HepG2 (cell line): ENCODE measurements at regions not wholly inside any gene's neighbourhood (a gene's known extent, or its start where the extent isn't known, plus 50 kb on each side); places are given as distances from the start of the nearest gene placed in this dataset.

ENCODE experiments used
- ATAC-seq: fragments of 200-7000 bp; cut with Tn5 transposase; 3 replicates; pipeline ENCODE4 v1.9.1; 2020; ENCODE audit warnings: mild to moderate bottlenecking, moderate library complexity
- BruUV-seq: library from RNA; stranded (reverse); fragments of 400-500 nt; replicated peaks from 2 replicates; lab custom pipeline; 2021; lab: Mats Ljungman, UMichigan
- CTCF ChIA-PET: fragments of 300-600 bp; formaldehyde crosslinking; extraction: SDS; loops from one replicate; lab custom pipeline; 2021; ENCODE audit warnings: low total read pairs, inconsistent platforms, low intra/inter-chr PET ratio; lab: Yijun Ruan, JAX
- POLR2A ChIA-PET: fragments of 350-600 bp; sonication (Branson Sonifier 250); formaldehyde crosslinking; loops from one replicate; lab custom pipeline; 2020; ENCODE audit warnings: antibody characterized with exemption, inconsistent platforms; lab: Yijun Ruan, JAX
- DNase-seq: peaks from one replicate; pipeline ENCODE4 v3.0.0-alpha.2; 2015; ENCODE audit warnings: low spot score
- FAIRE-seq: peaks from 3 replicates; lab custom pipeline; 2011; peaks lifted over from hg19 to GRCh38; lab: Jason Lieb, UNC
- H2AFZ ChIP-seq: one replicate; pipeline ENCODE4 v1.6.1; 2011; ENCODE audit warnings: low read length, inconsistent platforms
- H3K27ac ChIP-seq: fragments of 300-600 bp; 3 replicates; pipeline ENCODE4 v1.8.0; 2011; ENCODE audit warnings: mixed run types, mild to moderate bottlenecking, mixed read lengths, low read length, inconsistent platforms; ENCODE audit not compliant: insufficient read depth; ENCODE audit errors: extremely low read length
- H3K27me3 ChIP-seq, 2 experiments: fragments of 200-600 bp in 1 of 2; 2 replicates in 1 of 2; 3 replicates in 1 of 2; pipeline versions ENCODE4 v1.6.0 to v1.8.0; 2011; ENCODE audit warnings: low read length in 2 of 2, mild to moderate bottlenecking in 2 of 2, moderate library complexity in 2 of 2, inconsistent platforms in 1 of 2; ENCODE audit not compliant: insufficient read depth in 2 of 2, control insufficient read depth in 1 of 2
- H3K36me3 ChIP-seq, 2 experiments: fragments of 200-600 bp in 1 of 2; replicated peaks in 1 of 2; 2 replicates in 1 of 2; 3 replicates in 1 of 2; pipeline versions ENCODE4 v1.5.1 to v1.8.0; 2011; ENCODE audit warnings: low read length in 2 of 2, inconsistent platforms in 1 of 2; ENCODE audit not compliant: insufficient read depth in 2 of 2, control insufficient read depth in 1 of 2
- H3K4me1 ChIP-seq: 2 replicates; pipeline ENCODE4 v1.5.1; 2012; ENCODE audit warnings: low read length, inconsistent platforms; ENCODE audit not compliant: insufficient read depth
- H3K4me2 ChIP-seq: 2 replicates; pipeline ENCODE4 v1.6.0; 2011; ENCODE audit warnings: low read depth, low read length, inconsistent platforms
- H3K4me3 ChIP-seq, 3 experiments: fragments of 200-600 bp in 1 of 3; sonication (generic), shearing (Covaris generic) in 1 of 3; replicated peaks in 1 of 3; 2 replicates each; pipeline ENCODE4 v1.5.1; 2011 to 2016; ENCODE audit warnings: low read length in 3 of 3, inconsistent platforms in 2 of 3, low read depth in 2 of 3, mild to moderate bottlenecking in 2 of 3, control low read depth in 1 of 3, mixed read lengths in 1 of 3; ENCODE audit not compliant: insufficient read depth in 1 of 3
- H3K79me2 ChIP-seq: one replicate; pipeline ENCODE4 v1.6.1; 2011; ENCODE audit warnings: low read length, inconsistent platforms; ENCODE audit not compliant: insufficient read depth
- H3K9ac ChIP-seq: 2 replicates; pipeline ENCODE4 v1.6.0; 2011; ENCODE audit warnings: mild to moderate bottlenecking, low read depth, low read length, inconsistent platforms; ENCODE audit not compliant: insufficient read depth
- H3K9me3 ChIP-seq: 2 replicates; pipeline ENCODE4 v1.5.1; 2012; ENCODE audit warnings: mild to moderate bottlenecking, low read length
- H4K20me1 ChIP-seq: 2 replicates; pipeline ENCODE4 v1.6.0; 2011; ENCODE audit warnings: inconsistent platforms, mild to moderate bottlenecking, low read length, moderate library complexity; ENCODE audit not compliant: insufficient read depth
- CENPT ChIP-seq: sonication (generic); formaldehyde crosslinking; IDR thresholded peaks from 2 replicates; pipeline ENCODE4 v1.8.0; 2022; ENCODE audit warnings: low read depth, mild to moderate bottlenecking, moderate library complexity, missing genetic modification reagents
- FOXA1 ChIP-seq, 2 experiments: fragments of 450-650 bp in 1 of 2; sonication (generic) in 1 of 2; formaldehyde crosslinking in 1 of 2; IDR thresholded peaks; 2 replicates each; pipeline versions ENCODE4 v1.4.0 to v1.6.1; 2016 to 2020; ENCODE audit warnings: missing genetic modification reagents in 1 of 2
- MAFK ChIP-seq, 2 experiments: IDR thresholded peaks in 1 of 2; conservative IDR thresholded peaks in 1 of 2; 2 replicates each; pipeline ENCODE4 v1.6.1; 2011; ENCODE audit warnings: improper control_type of control experiment in 2 of 2, low read length in 2 of 2
- NCOA2 ChIP-seq: sonication (generic); formaldehyde crosslinking; IDR thresholded peaks from 2 replicates; pipeline ENCODE4 v1.8.0; 2022; ENCODE audit warnings: inconsistent platforms
- XBP1 ChIP-seq: sonication (generic); formaldehyde crosslinking; IDR thresholded peaks from 2 replicates; pipeline ENCODE4 v1.5.0; 2020; ENCODE audit warnings: missing genetic modification reagents
- ZNF44 ChIP-seq: sonication (generic); formaldehyde crosslinking; IDR thresholded peaks from 2 replicates; pipeline ENCODE4 v1.5.1; 2020; ENCODE audit warnings: mild to moderate bottlenecking, missing genetic modification reagents
- ZNF615 ChIP-seq: sonication (generic); formaldehyde crosslinking; IDR thresholded peaks from 2 replicates; pipeline ENCODE4 v1.5.0; 2020; ENCODE audit warnings: mild to moderate bottlenecking, missing genetic modification reagents, borderline replicate concordance
- ZNF670 ChIP-seq: sonication (generic); formaldehyde crosslinking; IDR thresholded peaks from 2 replicates; pipeline ENCODE4 v1.8.0; 2022; ENCODE audit warnings: mild to moderate bottlenecking, missing genetic modification reagents, borderline replicate concordance
- ZNF781 ChIP-seq: sonication (generic); formaldehyde crosslinking; IDR thresholded peaks from 2 replicates; pipeline ENCODE4 v1.5.1; 2020; ENCODE audit warnings: borderline replicate concordance, mild to moderate bottlenecking, missing genetic modification reagents; ENCODE audit errors: not compliant biosample characterization
- WGBS: methylation state at CpG from one replicate; pipeline ENCODE4 v1.1.6; 2017; ENCODE audit warnings: low lambda C conversion rate; 5-methylcytosine and 5-hydroxymethylcytosine counted together
- in situ Hi-C: cut with HindIII; loops from 2 replicates; pipeline ENCODE4 v1.10.0; 2017; ENCODE audit warnings: low pct_unique_long_range_greater_than_20kb; ENCODE audit not compliant: extremely low pct_ligation_motif_present
- intact Hi-C: fragments of 100-400 bp; cut with micrococcal nuclease; formaldehyde crosslinking; loops from one replicate; pipeline ENCODE4 v1.10.0; 2022; ENCODE audit not compliant: unreplicated experiment
- TF ChIP-seq, protein P1 (sequence below): sonication (generic); formaldehyde crosslinking; IDR thresholded peaks from 2 replicates; pipeline ENCODE4 v1.5.1; 2020; ENCODE audit warnings: missing genetic modification reagents, mild to moderate bottlenecking, borderline replicate concordance
- TF ChIP-seq, protein P2 (sequence below): sonication (generic); formaldehyde crosslinking; IDR thresholded peaks from 2 replicates; pipeline ENCODE4 v1.5.1; 2020; ENCODE audit warnings: missing genetic modification reagents, mild to moderate bottlenecking, borderline replicate concordance

DNA sequence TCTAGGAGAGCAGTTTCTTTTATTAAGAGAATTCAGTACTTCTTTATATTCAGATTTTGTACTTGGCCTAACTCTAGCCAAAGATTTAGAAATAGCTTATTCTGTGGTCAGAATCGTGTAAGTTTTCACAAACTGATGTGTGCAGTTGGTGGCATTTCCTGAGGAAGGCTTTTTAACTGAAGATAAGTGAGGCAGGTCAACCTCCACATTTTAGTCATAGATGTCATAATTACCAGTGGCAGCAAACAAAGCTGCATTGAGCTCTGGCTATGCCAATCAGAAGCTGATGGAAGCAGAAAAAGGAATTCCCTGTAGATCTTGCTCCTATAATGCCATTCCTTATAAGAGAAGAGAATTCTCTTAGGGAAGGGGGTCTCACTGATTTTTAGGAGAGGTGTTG lies 141.3 kb upstream of the SP8 start:
- intact Hi-C loops (no loop called here), in situ Hi-C loops (no loop called here)
- BruUV-seq = no TSS peak
- H4K20me1 ChIP-seq = no peaks in the 10 kb centered on the region
- no peaks in the 10 kb centered on the region for H3K79me2 ChIP-seq
- H3K27me3 ChIP-seq = no peaks in the 10 kb centered on the region
- WGBS = 0% methylated on average over 1 of the region's 1 CpG
- FAIRE-seq (no peak), DNase-seq (no peak), ATAC-seq (no peak)
- no peaks in the 10 kb centered on the region for H3K4me1 ChIP-seq
- H3K27ac ChIP-seq = no peak overlapping the region
- no peak overlapping the region for H2AFZ ChIP-seq
- H3K4me2 ChIP-seq = no peak overlapping the region
- CTCF ChIA-PET = no interaction called here
- H3K9me3 ChIP-seq = no peaks in the 10 kb centered on the region
- no peaks in the 10 kb centered on the region for H3K36me3 ChIP-seq
- no peak overlapping the region for H3K9ac ChIP-seq
- no peak for TF ChIP-seq NCOA2 (CRISPR knock-in tag)
- no peak for TF ChIP-seq ZNF615 (CRISPR knock-in tag)
- TF ChIP-seq FOXA1 (IDR thresholded peaks at IDR 0.05) = no peak
- TF ChIP-seq FOXA1 (CRISPR knock-in tag; IDR thresholded peaks at IDR 0.05) = no peak
- TF ChIP-seq CENPT (CRISPR knock-in tag) = no peak
- TF ChIP-seq, protein P1, sequence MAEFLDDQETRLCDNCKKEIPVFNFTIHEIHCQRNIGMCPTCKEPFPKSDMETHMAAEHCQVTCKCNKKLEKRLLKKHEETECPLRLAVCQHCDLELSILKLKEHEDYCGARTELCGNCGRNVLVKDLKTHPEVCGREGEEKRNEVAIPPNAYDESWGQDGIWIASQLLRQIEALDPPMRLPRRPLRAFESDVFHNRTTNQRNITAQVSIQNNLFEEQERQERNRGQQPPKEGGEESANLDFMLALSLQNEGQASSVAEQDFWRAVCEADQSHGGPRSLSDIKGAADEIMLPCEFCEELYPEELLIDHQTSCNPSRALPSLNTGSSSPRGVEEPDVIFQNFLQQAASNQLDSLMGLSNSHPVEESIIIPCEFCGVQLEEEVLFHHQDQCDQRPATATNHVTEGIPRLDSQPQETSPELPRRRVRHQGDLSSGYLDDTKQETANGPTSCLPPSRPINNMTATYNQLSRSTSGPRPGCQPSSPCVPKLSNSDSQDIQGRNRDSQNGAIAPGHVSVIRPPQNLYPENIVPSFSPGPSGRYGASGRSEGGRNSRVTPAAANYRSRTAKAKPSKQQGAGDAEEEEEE (CRISPR knock-in tag) = no peak
- no peak for TF ChIP-seq ZNF781
- no peak for TF ChIP-seq ZNF670 (CRISPR knock-in tag)
- TF ChIP-seq, protein P2, sequence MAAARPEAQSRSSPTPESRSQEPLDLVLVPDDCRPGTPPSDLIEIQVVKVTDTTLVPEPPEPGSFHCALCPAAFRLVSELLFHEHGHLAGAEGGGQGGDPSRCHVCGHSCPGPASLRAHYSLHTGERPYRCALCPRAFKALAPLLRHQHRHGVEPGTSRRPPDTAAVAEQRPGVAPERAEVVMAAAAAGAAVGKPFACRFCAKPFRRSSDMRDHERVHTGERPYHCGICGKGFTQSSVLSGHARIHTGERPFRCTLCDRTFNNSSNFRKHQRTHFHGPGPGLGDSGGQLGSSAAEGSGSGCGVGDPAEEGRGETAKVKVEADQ = no peak
- TF ChIP-seq ZNF44 = no peak
- no peak for TF ChIP-seq MAFK (conservative IDR thresholded peaks at IDR 0.05 in 1 of 2, IDR thresholded peaks at IDR 0.05 in 1 of 2; ENCODE audit: low read length in 2 of 2)
- no peak for TF ChIP-seq XBP1 (CRISPR knock-in tag)
- no peak overlapping the region for H3K4me3 ChIP-seq
- POLR2A ChIA-PET = no interaction called here
